ENCODE measurements at regions not wholly inside any gene's neighbourhood (a gene's known extent, or its start where the extent isn't known, plus 50 kb on each side); places are given as distances from the start of the nearest gene placed in this dataset.

DNA sequence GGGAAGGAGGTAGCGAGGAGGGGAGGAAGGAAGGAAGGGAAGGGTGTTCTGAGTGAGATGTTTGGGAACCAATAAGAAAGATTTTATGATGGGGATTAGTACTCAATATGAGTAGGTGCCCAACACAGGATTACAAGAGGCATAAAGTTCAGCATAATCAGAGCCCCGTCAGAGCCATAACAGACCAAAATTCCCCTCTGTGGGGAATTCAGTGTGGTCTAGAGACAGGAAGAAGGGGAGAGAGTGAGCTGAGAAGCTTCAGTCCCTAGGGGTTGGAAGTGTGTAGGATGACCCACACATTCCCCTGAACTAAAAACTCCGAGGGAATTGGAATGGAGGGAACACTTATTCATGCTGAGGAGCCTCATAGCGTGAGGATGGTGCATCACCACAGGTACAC is 160.3 kb upstream of the SASH1 start:
- no peak for DNase-seq

DNA sequence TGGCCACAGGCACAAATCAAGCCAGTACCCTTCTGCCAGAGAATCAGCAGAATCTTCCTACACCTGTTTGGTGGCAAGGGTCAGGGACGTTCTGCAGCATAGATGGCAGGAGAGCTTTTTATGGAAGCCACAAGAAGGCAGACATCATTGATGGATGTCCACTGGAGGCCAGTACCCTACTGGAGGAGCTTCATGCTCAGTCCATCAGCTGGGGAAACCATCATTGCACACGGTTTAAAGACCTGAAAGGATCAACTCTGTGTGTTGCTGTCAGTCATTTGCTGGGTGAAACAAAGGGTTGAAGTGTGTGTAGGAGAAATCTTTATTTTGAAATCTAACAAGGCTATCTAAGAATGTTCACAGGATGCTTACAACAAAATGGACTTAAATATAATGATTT is 158.9 kb upstream of the SASH1 start:
- no peak for DNase-seq

DNA sequence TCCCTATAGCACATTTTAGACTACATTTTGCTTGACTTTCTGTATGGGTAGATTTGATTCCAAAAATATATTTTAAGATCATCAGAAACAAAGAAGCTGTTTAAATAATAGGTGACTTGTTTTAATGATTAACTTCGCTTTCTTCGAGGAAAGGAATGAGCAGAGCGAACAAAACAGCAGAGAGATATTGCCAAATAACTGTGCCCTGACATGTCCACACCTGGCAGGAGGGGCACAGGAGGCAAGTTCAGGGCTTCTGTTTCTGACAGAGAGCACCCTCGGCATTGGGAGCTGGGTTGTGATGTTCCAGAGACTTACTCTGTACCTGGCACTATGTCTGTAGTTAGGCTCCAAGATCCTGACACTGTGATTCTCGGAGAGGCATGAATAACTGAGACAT is 155.7 kb upstream of the SASH1 start:
- no peak for DNase-seq

DNA sequence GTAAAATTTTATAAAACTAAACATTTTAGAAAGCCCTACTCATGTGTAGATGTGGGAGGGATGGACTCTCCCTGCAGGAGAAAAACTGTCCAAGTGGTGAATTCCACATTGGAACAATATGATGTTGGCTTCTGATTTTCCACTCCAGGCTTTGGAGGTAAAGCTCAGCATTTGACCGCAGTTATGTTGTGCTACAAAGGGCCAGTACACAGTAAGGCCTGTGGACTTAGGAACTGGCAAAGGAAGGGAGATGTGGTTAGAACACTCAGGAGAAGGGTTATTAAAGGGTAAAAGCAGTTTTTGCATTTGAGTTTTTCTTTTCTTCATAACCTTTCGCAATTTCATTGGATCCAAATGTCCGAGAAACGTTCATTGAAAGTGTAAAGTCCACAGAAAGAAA is 150.3 kb upstream of the SASH1 start:
- DNase-seq: no peak

DNA sequence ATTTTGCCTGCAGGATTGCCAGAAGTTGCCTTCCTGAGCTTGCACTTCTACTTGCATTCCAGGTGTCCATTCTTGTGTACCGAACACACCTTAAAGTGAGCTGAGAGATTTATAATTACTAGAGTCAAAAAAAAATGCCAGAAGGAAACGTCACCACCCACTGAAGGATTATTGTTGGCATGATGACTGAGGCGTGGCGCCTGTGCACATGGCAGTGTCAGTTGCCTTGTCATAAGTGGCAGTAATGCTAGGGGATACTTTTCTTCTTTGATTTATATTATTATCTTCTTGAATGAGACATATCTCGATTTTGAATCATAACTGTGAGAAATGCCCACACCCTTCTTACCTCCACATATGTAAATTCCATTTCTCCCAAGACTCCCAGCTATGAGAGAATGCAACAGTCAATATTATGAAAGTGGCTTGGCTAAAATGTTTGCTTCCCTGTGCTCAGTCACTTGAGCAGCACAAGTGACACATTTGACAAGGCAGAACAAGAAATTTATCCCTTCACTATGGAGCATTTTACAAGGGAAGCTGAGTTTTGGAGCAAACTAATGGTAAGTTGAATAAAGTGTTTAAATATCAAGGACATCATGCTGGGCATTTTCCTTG is 149.5 kb upstream of the SASH1 start:
- no peak for DNase-seq

DNA sequence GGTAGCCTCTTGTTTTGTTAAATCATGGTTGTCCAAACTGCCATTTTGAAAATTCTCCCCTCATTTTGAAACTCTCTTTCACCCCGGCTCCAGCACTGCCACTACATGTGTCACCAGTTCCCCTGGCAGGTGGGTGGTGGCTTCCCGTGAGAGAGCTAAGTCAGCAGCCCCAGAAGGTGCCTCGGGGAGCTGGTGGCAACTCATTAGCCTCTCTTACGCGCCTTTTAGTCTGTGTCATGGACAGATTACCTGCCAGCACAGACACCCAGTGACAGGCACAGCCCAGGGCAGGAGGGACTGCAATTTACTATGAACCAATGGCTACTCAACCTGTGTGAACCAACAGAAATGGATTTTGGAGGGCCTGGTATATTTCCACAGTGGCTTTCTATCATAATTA is 147.1 kb upstream of the SASH1 start:
- peak; percentile 4 for DNase-seq

DNA sequence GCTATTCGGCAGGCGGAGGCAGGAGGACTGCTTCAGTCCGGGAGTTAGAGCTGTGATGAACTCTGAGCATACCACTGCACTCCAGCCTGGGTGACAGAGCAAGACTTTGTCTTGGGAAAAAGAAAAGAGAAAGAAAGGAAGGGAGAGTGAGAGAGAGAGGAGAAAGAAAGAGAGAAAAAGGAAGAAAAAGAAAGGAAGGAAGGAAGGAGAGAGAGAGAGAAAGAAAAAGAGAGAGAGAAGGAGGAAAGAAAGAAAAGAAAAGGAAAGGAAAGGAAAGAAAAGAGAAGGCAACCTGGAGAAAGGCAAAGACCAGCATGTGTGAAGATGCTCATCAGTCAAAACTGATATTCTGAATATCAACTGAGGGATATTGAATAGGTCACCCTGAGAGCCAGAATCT is 143.1 kb upstream of the SASH1 start:
- no peak for DNase-seq

DNA sequence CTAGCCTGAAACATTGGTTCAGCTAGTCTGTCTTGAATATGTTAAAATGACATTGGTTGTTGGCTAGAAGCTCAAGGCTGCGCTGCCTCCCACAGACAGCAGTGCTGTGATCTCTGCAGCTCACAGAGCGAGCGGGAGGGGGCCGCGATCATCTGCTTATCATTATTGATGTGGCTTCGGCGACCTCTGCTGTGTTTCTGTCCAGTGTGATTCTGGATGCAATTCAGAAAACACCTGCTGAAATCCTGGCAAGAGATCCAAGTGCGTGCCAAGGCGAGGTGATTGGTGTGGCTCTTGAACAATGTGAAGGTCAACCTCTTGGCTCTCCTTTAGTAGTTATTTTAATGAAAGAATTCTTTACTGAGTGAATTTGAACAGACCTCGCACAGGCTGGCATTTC is 142.3 kb upstream of the SASH1 start:
- no peak for DNase-seq

DNA sequence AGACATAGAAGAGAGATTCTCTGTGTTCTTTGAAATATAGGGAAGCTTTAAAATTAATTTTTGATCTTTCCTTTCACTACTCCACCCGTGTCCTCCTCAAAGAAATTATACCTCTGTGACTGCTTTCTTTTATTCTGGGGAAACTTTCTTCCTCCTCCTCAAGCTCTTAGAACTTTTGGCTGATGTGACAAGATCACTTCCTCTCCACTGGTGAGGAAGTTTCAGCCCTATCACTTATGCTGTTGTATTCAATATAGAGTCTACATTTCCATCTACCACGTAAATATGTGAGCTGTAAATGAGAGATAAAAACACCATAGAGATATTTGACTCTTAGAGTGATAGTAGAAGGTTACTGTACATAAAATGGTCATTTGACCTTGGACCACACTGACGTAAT is 141.9 kb upstream of the SASH1 start:
- no peak for DNase-seq

DNA sequence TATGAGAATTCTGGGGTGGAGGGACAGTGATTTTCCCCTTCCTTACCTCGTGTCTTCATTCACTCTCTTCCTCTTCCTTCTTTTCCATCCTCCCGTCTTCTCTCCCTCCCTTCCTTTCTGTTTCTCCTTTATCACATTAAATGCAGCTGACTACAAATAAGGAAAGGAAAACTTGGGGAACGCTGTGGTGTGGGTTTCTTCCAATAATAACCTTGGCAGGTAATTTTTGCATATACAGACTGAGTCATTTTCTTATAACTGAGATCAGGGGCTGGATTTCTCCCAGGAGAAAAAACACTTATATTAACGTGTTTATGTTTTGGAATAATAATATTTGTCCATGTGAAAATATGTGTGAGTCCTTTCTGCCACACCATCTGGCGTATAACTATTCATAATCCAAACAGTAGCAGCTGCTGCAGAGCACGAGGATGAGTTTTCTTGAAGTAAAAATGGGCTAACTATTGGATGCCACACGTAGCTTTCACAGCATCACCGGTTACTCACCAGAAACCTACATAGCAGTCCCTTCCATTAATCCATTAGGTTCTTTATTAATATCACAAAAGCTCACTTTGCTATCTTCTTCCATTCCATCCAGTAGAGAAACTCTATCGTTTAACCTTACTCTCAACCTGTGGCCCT is 139.2 kb upstream of the SASH1 start:
- DNase-seq: no peak

DNA sequence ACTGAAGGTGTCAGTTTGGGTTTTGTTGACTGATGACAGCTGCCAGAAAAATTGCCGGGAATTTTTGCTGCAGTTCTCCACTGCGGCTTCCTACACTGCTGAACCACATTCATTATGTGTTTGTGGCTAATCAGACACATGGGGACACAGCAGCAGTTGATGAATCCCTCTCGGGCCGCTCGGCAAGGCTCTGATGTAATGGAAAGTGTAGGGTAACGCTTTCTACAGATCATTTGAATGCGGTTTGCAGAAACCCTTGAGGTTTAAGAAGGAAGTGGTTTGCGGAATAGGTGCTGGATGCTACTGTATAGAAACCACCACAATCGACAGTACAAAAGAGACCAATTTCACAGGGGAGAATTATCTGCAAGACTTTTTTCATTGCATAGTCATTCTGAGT is 138.7 kb upstream of the SASH1 start:
- peak; percentile 74 for DNase-seq

DNA sequence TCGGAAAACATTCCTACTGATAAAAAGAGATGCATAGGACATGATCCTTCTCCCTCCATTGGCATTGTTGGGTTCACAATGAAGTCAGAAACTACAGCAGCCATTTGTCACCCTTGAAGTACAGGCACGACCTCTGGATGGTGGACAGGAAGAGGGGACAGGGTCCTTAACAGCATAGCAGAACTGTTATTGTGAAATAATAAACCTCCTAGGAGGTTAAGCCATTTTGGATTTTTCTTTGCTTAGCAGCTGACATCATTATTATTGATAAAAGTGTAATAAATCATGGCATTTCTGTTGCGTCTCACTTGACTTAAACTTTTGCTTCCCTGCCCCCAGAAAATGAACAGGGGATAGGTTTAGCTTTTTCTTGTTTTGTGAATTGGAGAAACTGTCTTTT is 134.3 kb upstream of the SASH1 start:
- no peak for DNase-seq

DNA sequence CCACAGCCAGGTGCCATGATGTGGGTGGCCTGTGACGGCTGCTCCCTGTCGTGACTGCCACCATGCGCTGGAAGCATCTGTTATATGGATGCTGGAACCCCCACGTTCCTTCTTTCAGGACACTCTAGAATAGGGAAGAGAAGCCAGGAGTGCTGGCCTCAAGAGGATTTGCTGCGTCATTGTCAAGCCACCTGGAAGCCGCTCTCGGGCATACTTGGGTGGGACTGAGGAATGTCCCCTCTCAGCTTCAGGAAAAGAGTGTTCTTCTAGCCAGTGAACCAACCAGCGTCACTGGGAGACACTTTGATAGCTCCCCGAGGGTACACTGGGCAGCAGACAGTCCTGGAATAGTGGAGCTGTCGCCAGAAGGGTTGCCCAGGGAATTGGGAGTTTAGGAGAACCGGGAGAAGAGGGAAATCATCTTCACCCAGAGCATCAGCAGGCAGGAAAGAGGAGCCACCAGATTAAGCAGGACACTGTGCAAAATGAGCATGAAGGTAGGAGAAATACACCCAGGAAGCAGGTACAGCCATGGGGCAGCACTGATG is 130.8 kb upstream of the SASH1 start:
- no peak for DNase-seq

DNA sequence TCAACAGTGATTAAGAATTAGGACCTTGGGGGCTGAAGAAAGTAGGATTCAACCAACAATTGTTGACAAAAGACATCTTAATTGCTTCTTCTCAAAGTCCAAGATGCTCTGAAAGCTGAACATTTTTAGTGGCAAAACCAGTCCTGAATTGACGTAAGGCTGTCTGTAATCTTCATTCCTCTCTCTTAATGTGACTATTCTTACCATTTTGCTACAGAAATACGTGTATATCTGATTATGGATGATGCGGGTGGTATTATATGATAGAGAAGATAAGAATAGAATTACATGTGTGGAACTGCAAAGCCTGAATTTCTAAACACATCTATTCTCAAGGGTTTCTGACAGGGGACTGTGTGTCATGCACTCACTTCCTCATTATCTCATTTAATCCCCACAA is 130.3 kb upstream of the SASH1 start:
- no peak for DNase-seq

DNA sequence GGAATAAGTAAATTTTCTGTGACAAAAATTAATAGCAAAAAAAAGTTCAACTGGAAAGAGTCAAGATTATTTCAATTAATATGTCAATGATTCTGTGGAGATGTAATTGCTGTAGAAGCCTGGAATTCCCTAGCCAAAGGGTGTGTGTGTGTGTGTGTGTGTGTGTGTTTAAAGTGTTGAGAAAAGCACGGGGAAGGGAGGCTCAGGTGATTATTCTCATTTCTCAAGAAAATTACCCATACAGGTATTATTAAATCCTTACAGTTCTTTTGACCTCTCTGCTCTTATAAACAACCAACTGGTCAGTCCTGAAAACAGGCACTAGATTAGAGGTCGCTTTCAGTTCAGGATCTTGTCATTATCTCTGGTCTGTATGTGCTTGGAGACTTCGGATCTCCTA is 129.3 kb upstream of the SASH1 start:
- DNase-seq: no peak

DNA sequence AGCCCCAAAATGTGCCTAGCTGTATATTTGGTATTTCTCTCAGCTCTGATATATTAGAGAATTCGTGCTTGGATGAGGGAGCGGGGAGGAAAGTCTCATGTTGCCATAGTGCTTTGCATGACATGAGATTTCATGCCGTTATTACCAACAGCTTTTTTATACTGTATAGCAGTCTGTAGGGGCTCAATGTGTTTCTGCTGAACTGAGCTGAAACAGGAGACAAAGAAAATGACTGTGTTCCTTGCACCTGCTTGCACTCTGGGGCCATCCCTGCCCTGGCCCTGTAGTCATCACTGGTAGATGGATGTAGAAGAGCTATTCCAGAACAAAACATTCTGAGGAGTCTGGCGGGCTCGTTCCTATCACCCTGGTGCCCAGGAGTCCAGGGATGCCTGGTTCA is 128.0 kb upstream of the SASH1 start:
- no peak for DNase-seq

DNA sequence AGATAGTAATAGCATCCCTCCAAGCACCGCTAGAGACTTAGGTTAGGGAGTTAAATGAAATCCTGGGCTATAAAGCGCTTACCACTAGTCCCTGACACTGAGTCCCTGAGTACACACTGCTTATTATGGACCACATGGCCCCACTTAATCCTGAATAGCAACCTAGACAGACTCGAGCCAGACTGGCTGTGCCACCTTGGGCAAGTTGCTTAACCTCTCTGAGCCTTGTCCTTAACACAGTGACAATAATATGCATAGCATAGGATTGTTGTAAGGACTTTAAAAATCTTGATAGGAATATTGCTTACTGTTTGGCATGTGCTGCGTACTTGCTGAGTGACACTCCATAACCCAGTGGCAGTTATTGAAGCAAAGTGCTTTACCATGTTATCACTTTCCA is 125.6 kb upstream of the SASH1 start:
- no peak for DNase-seq

DNA sequence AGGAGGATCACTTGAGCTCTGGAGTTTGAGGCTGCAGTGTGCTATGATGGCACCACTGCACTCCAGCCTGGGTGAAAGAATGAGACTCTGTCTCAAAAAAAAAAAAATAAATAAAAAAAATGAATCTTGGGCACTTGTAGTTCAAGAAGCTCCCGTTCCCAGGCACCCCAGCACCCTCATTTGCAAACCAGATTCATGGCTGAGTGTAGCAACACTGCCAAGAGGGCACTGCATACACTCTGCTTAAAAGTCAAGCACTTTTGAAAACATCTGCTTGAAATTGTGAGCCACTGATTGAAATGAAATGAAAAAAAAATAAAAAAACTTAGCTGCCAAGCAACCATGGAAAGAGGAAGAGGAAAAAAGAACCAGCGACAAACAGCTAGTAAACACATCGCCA is 124.7 kb upstream of the SASH1 start:
- DNase-seq: no peak

DNA sequence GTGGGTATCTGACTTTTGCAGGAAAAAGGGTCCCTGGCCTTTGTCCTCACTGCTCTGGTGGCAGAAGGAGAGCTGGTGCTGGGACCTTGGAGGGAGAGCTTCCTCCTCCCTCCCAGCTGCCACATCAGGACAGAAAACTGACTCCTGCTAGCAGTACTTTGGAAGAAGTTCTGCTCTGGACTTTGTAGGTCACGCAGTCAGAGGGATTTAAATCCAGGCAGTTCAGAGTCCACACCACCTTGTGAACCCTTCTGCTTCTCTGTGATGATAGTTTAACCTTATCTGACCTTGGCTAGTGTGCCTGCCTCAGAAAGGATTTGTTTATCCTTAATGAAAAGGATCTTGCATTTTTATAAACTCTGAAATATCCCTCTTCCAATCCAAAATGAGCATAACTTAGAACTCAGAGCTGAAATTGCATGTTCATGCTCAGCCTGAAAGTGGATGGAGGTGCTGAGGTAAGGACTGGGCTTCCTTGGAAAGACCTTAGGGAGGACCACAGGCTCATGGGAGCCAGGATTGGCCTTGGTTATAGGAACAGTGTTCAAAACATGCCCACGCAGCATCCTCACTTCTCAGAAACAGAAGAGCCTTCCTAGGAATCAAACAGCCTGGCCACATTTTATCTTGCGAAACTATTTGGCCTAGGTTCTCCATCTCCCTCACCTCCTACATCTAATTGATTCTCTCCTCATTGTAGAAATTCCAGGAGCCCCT is 123.9 kb upstream of the SASH1 start:
- DNase-seq: no peak

DNA sequence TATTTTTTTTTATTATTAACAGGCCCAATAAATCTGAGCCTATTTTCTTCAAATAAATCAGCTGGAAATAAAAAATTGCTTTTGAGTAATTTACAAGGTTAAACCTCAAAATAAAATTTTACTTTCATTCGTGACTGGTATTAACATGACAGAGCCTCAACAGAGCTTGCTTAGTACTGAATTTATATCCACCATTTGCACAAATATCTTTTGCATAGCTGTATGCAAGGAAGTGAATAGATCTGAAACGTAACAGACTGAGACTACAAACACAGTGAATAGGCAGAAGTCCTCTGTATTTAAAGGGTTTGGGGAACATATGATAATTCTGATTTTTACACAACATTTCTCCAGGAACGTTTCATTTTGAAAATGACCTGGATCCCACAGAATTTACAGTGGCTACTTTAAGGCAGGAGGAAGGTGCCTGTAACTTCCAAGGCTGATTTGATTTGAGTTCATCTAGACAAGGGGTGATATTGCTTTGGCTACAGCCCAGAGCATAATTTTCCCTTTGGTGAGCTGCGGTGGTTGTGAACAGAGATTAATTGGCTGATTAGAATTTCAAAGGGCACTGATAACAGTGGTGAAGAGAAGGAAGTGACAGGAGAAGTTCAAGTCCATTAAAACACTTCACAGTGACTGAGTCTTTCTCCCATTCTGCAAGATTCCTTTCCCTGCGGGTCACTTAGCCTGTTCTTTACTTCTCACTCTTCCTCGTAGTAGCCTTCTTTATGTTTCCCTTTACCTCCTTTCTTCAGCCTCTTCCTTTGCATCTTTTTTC is 121.2 kb upstream of the SASH1 start:
- DNase-seq: no peak

DNA sequence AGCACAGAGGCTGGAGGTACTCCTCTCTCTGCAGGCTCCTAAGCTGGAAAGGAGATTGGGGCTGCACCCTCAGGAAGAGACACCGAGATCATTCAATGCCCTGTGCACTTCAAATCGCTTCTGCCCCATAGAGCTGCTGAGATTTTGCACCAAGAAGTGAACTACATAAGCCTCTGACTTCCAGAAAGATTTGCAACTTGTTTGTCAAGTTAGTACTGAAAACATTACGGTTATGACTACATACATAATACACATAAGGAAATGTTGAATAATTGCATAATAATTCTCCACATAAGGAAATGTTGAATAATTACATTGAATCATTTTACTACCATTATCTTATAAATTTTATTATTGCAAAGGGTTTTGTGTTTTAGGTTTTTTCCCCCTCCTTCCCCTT is 120.3 kb upstream of the SASH1 start:
- DNase-seq: no peak

DNA sequence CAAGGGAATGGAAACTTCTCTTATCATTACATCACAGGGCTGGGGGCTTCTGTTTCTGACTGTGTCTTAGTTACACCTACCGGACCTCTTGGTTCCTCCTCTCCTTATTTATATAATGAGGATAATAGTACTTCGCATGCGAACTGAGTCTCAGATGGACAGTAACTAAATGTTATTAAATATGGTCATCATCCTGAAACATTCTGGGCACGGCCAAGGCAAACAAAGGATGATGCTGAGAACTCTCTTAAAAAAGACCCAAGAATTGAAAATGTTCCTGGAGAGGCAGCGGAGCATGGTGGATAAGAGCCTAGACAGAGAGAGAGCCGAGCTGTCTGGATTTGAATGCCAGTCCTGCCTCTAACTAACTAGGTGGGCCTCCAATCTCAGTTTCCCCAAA is 119.8 kb upstream of the SASH1 start:
- DNase-seq: no peak

DNA sequence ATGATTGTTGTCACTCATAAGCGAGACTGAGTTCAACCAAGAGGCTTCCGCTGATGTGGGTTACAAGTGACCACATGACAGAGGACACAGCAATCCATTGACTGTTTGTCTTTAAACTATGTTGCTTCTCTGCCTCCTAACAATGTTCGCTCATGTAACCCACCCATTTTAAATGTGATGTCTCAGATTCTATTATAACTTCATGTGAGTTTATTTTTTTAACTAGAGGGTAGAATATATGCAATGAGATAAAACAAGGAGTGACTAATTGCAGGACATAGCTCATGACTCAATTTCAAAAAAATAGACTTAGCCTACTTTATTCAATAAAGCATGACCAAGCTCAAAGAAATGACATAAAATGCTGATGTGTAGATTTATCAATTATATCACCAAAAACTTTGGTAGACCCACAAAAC is 119.2 kb upstream of the SASH1 start:
- DNase-seq: no peak

DNA sequence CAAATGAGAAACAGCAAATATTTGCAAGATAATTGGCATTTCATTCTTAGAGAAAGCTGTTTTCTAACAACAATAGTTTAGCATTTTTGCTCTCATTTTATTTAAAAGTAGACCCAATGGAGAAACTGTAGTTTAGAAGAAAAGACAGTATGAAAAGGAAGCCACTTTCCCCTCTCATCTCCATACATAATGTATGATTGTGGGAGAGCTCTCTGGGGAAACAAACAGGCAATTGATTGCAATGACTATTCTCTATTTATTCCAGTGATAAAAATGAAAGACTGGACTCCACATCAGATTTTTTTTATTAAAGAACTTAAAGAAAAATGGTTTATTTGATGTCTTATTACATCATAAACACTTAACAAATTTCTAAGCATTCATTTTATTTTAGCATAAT is 116.8 kb upstream of the SASH1 start:
- DNase-seq: no peak
